Heart left ventricle (tissue), 16 donors: ENCODE measurements at regions not wholly inside any gene's neighbourhood (a gene's known extent, or its start where the extent isn't known, plus 50 kb on each side); places are given as distances from the start of the nearest gene placed in this dataset.

Experiments
- ATAC-seq, 4 donors: fragments of 200-7000 bp; cut with Tn5 transposase; one replicate each; pipeline ENCODE4 v1.9.1; 2020 to 2022; ENCODE audit warnings: moderate library complexity in 4 of 4, mild to moderate bottlenecking in 3 of 4, moderate number of reproducible peaks in 1 of 4
- DNase-seq, 5 donors: peaks; one replicate each; pipeline ENCODE4 v3.0.0-alpha.2; 2020
- H3K27ac ChIP-seq, 12 donors: fragments of 200-600 bp; sonication (generic) in 4 of 12; one replicate each; pipeline versions ENCODE4 v1.5.0 to v1.8.0; 2016 to 2022; ENCODE audit warnings: mild to moderate bottlenecking in 2 of 12
- H3K27me3 ChIP-seq, 9 donors: fragments of 200-600 bp; sonication (generic) in 2 of 9; one replicate each; pipeline versions ENCODE4 v1.5.1 to v1.8.0; 2016 to 2022; ENCODE audit warnings: mild to moderate bottlenecking in 3 of 9
- H3K36me3 ChIP-seq, 9 donors: fragments of 200-600 bp; sonication (generic) in 2 of 9; one replicate each; pipeline versions ENCODE4 v1.5.0 to v1.8.0; 2018 to 2022; ENCODE audit warnings: mild to moderate bottlenecking in 2 of 9
- H3K4me1 ChIP-seq, 12 donors: fragments of 200-600 bp; sonication (generic) in 4 of 12; one replicate each; pipeline versions ENCODE4 v1.5.0 to v1.8.0; 2016 to 2022; ENCODE audit warnings: mild to moderate bottlenecking in 3 of 12
- H3K4me3 ChIP-seq, 12 donors: fragments of 200-600 bp; sonication (generic) in 4 of 12; one replicate each; pipeline versions ENCODE4 v1.5.0 to v1.8.0; 2017 to 2022; ENCODE audit warnings: mild to moderate bottlenecking in 9 of 12, moderate library complexity in 4 of 12
- H3K9me3 ChIP-seq, 12 donors: fragments of 200-600 bp; sonication (generic) in 4 of 12; one replicate each; pipeline versions ENCODE4 v1.5.0 to v1.8.0; 2016 to 2022; ENCODE audit warnings: mild to moderate bottlenecking in 1 of 12
- CTCF ChIP-seq, 12 donors: fragments of 200-600 bp; sonication (generic) in 4 of 12; IDR thresholded peaks; one replicate each; pipeline versions ENCODE4 v1.5.0 to v1.8.0; 2018 to 2022; ENCODE audit warnings: antibody characterized with exemption in 12 of 12, mild to moderate bottlenecking in 5 of 12
- POLR2A ChIP-seq, 2 donors: fragments of 450-650 bp; IDR thresholded peaks; one replicate each; pipeline ENCODE4 v1.6.1; 2017; ENCODE audit warnings: antibody characterized with exemption in 2 of 2, mild to moderate bottlenecking in 2 of 2, moderate library complexity in 2 of 2
- WGBS, 4 donors: extraction: QIAGEN DNeasy Blood & Tissue Kit in 2 of 4; methylation state at CpG; one replicate each; pipeline versions ENCODE4 v1.1.5 to v1.1.7; 2013 to 2018; 5-methylcytosine and 5-hydroxymethylcytosine counted together
- intact Hi-C, 10 donors: fragments of 100-400 bp; cut with DNase I; formaldehyde crosslinking; loops; one replicate each; pipeline versions ENCODE4 v1.11.1 to v1.14.2; 2022
- donor health status: ischemic (EF 13 %, LVEDD 7.1; RV severe dilation, severe dysfunction).
- donor health status: healthy with polysubstance abuse.
- donor health status: DM: no; HTN: yes; CAD: no.
- donor health status: DM: no; HTN: no; CAD: no.
- donor health status: ischemic (EF 25% LVEDD 6.9; RV normal size, moderate dysfunction).
- donor health status: ischemic (EF 25% LVEDD 5.7; RV mildly dilated, moderate dysfunction).
- donor health status: healthy.
- donor health status: DM: yes; HTN: yes; CAD: no.
- donor health status: ischemic (EF 35%, LVEDD 5.7; RV mildly dilated, moderate dysfunction).
- donor health status: nonischemic (EF 11% LVEDD 7.7; RV severe dilation, severe dysfunction).
- donor health status: DM: yes; HTN: yes; CAD: no.
- donor health status: PGD.
- donor health status: ischemic (EF 29% LVEDD 5.4; RV normal size, mild dysfunction).
- donor health status: nonischemic (EF 23%, LVEDD 6.1; RV moderate dilation, normal function).

GRCh38 chr18:10090668-10091067 lies 176.9 kb downstream of the VAPA start:
- Histone ChIP-seq H3K4me1 (no peaks in the 10 kb centered on the region), H3K27me3 (no peaks in the 10 kb centered on the region), H3K4me3 (no peak overlapping the region), H3K9me3 (no peaks in the 10 kb centered on the region), H3K27ac (no peak overlapping the region), H3K36me3 (no peaks in the 10 kb centered on the region)
- TF ChIP-seq CTCF (IDR thresholded peaks at IDR 0.05), result no peak
- TF ChIP-seq POLR2A (IDR thresholded peaks at IDR 0.05), result no peak
- intact Hi-C loops, result loop anchor here in 1 of 10 donors (10.0 kb wide), 1 partner anchor 424 kb away; no protein-coding TSS in a partner anchor
- DNase-seq, result no peak
- WGBS, 4 donors, result 81 to 84% (median 83%) methylated on average over 4 of the region's 4 CpGs
- no peak for ATAC-seq

- Histone ChIP-seq H3K27me3 (no peaks in the 10 kb centered on the region), H3K27ac (no peak overlapping the region), H3K4me1 (no peaks in the 10 kb centered on the region), H3K9me3 (no peaks in the 10 kb centered on the region), H3K36me3 (no peaks in the 10 kb centered on the region), H3K4me3 (no peak overlapping the region)
- intact Hi-C loops, result loop anchor here in 1 of 10 donors (10.0 kb wide), 1 partner anchor 421 kb away; no protein-coding TSS in a partner anchor
- TF ChIP-seq POLR2A (IDR thresholded peaks at IDR 0.05) (no peak), CTCF (IDR thresholded peaks at IDR 0.05) (no peak)
- ATAC-seq, result no peak
- DNase-seq, result no peak
- 95 to 97% (median 96%) methylated on average over 10 of the region's 10 CpGs for WGBS, 4 donors
These were observed 179.6 kb downstream of the VAPA start for GRCh38 chr18:10093445-10093844.

GRCh38 chr18:10094154-10094553 lies 180.3 kb downstream of the VAPA start:
- 26 to 53% (median 32%) methylated on average over 1 of the region's 1 CpG for WGBS, 4 donors
- Histone ChIP-seq H3K36me3 (no peaks in the 10 kb centered on the region), H3K9me3 (no peaks in the 10 kb centered on the region), H3K27ac (no peak overlapping the region), H3K4me1 (no peaks in the 10 kb centered on the region), H3K27me3 (no peaks in the 10 kb centered on the region), H3K4me3 (no peak overlapping the region)
- intact Hi-C loops, result loop anchor here in 1 of 10 donors (10.0 kb wide), 1 partner anchor 421 kb away; no protein-coding TSS in a partner anchor
- DNase-seq (no peak), ATAC-seq (peak in 1 of 4 donors; percentile 36)
- TF ChIP-seq POLR2A (IDR thresholded peaks at IDR 0.05), result no peak
- no peak for TF ChIP-seq CTCF (IDR thresholded peaks at IDR 0.05)

GRCh38 chr18:10094655-10095054 lies 180.8 kb downstream of the VAPA start:
- Histone ChIP-seq H3K9me3 (no peaks in the 10 kb centered on the region), H3K36me3 (no peaks in the 10 kb centered on the region), H3K4me3 (no peak overlapping the region), H3K27ac (no peak overlapping the region), H3K27me3 (no peaks in the 10 kb centered on the region), H3K4me1 (no peaks in the 10 kb centered on the region)
- ATAC-seq (no peak), DNase-seq (no peak)
- TF ChIP-seq POLR2A (IDR thresholded peaks at IDR 0.05) (no peak), CTCF (IDR thresholded peaks at IDR 0.05) (no peak)
- intact Hi-C loops, result loop anchor here in 1 of 10 donors (10.0 kb wide), 1 partner anchor 420 kb away; no protein-coding TSS in a partner anchor
- WGBS, 4 donors, result 94 to 100% (median 96%) methylated on average over 1 of the region's 1 CpG
